GM19023 (cell line): ENCODE measurements at regions not wholly inside any gene's neighbourhood (a gene's known extent, or its start where the extent isn't known, plus 50 kb on each side); places are given as distances from the start of the nearest gene placed in this dataset.
"Not testable (repeated sequence)": the region's sequence is repeated elsewhere in the genome, so short reads cannot be mapped to it uniquely, and the experiment has no call there.

ENCODE experiments used
- ATAC-seq: cut with Tn5 transposase; IDR thresholded peaks from one replicate; pipeline ENCODE4 v1.9.1; 2021; ENCODE audit warnings: mild to moderate bottlenecking, moderate library complexity; ENCODE audit not compliant: unreplicated experiment

DNA sequence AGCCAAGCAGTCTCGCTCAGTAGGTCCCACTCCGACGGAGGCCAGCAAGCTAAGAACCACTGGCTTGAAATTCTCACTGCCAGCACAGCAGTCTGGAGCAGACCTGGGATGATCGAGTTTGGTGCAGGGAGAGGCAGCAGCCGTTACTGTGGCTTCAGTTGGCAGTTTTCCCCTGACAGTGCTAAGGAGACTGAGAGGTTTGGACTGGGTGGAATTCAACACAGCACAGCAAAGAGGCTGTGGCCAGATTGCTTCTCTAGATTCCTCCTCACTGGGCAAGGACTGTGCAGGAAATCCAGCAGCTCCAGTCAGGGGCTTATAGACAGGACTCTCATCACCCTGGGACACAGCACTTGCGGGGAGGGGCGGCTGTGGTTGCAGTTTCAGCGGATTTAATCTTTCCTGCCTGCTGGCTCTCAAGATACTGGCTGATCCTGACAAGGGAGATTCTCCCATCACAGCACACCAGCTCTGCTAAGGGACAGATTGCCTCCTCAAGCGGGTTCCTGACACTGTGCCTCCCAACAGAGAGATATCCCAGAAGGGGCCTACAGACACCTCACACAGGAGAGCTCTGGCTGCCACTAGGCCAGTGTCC lies 122.1 kb downstream of the YIPF5 start:
- no peak for ATAC-seq

DNA sequence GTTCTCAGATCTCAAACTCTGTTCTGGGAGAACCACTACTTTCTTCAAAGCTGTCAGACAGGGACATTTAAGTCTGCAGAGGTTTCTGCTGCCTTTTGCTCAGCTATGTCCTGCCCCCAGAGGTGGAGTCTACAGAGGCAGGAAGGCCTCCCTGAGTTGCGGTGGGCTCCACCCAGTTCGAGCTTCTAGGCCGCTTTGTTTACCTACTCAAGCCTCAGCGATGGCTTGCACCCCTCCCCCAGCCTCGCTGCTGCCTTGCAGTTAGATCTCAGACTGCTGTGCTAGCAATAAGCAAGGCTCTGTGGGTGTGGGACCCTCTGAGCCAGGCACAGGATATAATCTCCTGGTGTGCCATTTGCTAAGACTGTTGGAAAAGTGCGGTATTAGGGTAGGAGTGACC lies 115.1 kb downstream of the YIPF5 start:
- not testable (repeated sequence) for ATAC-seq

DNA sequence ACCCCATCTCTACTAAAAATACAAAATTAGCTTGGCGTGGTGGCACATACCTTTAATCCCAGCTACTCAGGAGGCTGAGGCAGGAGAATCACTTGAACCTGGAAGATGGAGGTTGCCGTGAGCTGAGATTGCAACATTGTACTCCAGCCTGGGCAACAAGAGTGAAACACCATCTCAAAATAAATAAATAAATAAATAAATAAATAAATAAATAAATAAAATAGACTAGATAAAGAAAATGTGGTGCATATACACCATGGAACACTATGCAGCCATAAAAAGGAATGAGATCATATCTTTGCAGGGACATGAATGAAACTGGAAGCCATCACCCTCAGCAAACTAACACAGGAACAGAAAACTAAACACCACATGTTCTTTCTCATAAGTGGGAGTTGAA lies 110.4 kb downstream of the YIPF5 start:
- not testable (repeated sequence) for ATAC-seq

DNA sequence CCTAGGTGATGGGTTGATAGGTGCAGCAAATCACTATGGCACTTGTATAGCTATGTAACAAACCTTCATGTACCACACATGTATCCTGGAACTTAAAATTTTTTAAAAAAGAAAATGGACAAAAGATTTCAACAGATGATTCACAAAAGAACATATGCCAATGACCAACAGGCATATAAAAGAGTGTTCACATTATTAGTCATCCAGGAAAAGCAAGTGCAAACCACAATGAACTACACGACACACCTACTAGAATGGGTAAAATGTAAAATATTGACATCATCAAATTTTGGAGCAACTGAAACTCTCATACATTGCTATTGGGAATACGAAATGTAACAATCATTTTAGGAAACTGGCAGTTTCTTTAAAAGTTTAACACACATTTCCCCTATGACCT lies 109.9 kb downstream of the YIPF5 start:
- no peak for ATAC-seq

DNA sequence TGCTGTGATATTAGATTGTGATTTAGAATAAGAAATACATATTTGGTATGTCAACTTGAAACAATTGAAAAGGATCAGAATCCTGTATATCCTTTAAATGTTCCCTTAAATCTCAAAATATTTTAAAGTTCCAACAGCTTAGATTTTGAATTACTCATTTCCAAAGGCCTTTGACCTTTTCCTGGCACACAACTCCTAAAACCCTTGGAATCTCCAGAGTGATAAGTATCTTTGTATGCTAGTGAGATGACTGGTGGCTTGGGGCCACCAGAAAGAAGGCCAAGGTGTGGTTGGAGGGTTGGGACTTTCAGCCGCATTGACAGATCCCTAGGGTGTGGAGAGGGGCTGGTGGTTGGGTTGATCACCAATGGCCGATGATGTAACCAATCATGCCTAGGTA lies 104.7 kb downstream of the YIPF5 start:
- ATAC-seq = no peak

DNA sequence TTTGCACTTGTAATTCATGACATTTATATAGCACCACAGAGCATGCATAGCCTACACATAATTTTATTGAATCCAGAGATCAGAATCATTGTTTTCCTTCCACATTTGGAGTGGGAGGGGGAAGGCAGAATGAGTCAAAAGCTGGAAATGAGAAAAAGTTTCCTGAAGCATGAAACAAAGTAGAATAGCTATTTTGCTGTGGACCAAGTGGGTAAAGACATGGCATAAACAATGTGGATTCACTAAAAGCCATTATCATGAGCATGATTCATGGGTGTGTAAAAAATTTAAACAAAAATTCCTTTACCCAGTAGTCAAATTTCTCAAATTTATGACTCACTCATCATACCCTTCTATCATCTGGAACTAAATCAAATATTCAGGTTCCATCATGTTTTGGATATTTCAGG lies 97.9 kb downstream of the YIPF5 start:
- ATAC-seq = no peak

DNA sequence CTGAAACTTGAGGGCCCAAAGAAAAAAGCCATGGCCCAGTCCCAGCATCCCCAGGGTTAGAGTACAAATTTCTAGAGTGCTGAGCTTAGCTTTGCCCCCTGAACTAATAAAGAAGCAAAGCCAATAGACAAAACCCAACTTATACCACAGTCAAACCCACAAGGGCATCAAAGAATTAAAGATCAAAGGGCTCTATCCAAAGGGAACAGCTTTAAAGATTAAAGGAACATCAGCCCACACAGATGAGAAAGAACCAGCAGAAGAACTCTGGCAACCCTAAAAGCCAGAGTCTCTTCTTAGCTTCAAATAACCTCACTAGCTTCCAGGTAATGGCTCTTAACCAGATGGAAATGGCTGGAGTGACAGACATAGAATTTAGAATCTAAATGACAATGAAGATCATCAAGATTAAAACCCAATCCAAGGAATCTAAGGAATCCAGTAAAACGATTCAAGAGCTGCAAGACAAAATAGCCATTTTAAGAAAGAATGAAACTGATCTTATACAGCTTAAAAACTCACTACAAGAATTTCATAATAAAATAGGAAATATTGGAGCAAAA lies 93.9 kb downstream of the YIPF5 start:
- ATAC-seq = no peak

DNA sequence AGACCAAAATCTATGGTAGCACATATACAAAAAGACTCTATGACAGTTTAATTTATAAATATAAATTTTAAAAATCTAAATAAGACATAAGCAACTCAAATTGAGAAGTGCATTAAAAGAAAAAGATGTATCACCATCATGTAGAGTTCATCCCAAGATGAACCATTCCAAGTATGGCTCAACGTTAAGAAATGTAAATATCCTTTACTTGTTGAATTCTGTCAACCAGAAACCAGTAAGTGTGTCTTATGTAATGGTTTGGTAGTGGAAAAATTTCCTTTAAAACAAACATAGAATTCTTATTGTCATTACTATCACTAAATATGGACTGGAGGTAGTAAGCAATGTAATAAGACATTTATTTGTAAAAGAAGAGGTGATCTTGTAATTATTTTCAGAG lies 87.3 kb downstream of the YIPF5 start:
- ATAC-seq = no peak

DNA sequence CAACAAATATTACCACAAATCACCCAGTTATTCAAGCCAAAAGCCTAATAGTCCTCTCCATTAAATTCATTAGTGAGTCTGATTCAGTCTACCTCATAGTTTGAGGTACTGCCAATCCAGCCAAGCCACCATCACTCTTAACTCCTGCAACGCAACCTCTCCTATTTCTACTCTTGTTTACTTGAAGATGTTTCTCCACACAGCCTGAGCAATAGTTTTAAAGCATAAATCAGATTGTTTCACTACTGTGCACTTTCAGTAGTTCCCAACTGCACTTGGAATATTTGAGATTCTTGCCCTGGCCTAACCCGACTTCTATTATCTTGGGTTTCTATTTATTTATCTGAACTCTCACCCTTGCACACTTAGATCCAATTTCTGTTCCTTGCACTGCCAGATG lies 85.5 kb downstream of the YIPF5 start:
- ATAC-seq = no peak

DNA sequence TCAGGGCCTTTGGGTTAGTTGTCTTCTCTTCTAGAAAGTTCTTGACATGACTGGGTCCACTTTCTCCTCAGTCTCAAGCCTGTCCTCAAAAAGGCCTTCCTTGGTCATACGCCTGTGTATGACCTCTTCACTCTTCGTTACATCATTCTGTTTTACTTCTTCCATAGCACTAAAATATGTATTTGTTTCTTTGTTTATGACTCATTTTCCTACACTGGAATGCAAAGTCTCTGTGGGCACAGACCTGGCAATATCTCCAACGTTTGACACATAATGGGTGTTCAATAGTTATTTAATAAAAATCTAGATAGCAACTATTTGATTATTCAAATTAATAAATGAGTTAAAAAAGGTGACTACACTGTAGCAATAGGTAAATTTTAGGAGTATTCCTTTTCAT lies 85.1 kb downstream of the YIPF5 start:
- no peak for ATAC-seq

DNA sequence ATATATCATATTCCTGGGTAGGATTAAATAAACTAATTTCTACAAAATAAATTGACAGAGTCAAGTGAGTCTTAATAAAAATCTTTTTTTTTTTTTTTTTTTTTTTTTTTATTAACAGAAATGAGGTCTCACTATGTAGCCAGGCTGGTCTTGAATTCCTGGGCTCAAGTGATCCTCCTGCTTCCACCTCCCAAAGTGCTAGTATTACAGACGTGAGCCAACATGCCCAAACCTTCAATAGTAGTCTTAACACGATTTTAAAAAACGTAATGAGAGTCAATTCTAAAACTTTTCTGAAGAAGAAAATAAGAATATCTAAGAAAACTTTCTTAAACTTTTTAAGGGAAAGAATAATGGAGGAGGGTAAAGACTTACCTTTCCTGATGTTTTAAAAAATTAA lies 84.2 kb downstream of the YIPF5 start:
- no peak for ATAC-seq

DNA sequence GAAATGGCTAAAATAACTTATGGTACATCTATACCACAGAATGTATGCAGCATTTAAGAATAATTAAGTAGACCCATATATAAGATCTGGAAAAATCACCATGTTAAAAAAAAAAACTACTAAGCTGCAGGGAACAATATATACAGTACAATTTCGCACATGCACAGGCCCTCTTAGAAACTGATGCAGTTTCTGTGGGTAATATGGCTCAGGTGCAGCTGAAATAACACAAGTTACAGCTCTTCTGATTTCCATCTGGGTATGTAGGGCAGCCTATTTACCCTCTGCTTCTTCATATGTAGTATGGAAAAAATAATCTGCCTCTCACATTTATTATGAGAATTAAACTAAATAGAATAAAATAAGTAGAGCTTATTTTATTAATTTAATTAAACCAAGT lies 82.9 kb downstream of the YIPF5 start:
- no peak for ATAC-seq

DNA sequence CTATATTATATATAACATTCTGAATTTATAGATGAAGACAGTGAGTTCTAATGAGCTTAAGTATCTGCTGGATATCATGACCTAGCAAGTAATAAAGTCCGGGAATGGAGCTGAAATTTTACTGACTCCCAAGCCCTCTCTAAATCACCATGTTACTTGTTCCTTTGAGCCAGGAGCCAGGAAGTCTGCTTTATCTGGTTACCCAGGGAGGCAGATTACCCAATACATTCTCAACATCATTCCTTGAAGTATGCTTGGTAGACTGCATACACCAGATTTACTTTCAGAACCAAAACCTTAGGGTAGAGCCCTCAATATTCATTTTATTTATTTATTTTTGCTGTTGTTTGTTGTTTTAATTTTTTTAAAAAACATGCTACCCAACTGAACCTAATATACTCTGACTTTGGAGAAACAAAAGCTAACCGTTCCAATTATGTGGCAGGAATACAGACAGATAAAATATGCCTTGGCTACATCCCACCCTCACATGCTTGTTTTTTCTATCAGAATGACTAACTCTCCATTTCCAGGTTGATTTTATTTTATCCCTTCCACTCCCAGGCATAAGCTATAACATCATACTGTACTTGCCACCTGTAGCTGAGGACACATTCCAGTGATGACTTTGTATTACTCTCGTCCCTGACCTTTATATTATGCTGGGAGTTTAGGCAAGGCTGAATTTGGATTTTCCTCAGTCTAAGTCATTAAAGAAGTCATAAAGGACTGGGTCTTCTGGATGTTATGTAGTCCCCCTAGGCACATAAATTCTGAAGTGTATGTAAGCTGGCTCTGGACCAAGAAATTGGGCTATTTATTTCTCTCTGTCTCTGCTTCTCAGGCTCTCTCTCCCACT lies 82.0 kb downstream of the YIPF5 start:
- ATAC-seq = no peak

DNA sequence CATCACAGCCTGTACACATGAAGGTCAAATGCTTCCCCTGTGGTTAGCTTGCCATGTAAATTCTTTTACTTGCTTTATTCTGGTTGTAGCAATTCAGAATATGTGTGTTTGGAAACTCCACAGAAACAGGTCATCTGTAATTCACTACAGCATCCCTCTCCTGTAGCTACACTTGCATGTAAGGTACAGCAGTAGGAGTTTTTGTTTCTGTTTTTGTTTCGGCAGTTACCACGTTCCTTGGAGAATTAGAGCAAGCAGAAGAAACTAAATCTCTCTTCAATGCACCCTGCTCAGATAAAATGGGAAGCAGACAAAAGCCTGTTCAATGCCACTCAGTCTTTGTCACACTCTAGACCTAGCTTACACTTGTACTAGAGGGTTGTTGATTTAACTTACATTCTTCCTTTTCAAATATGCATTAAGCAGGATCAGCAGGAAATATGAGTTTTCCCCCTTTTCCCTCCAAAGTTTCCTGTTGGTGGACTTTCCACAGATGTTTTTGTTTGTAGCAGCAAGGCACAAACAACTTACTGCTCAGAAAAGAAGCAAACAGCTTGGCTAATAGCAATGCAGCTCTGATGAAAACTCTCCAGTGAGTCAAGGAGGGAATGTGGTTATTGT lies 80.9 kb downstream of the YIPF5 start:
- peak; percentile 63 for ATAC-seq

DNA sequence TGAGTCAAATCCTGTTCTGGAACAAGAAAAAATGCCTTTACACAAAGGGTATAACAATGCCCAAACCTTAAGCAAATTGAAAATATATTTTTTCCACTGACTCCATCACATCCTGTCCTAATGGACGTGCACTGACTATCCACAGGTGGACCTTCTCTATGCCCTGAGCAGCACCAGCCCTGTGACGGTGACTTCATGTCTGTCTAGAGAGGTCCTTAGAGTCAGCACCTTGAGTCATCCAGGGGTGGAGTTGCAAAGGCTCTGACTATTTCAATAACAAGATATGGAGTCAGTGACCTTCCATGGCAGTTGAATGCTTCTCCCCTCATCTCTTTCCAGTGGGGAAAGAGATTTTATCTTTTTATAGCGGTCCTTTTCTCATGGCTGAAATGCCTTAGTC lies 78.0 kb downstream of the YIPF5 start:
- no peak for ATAC-seq

DNA sequence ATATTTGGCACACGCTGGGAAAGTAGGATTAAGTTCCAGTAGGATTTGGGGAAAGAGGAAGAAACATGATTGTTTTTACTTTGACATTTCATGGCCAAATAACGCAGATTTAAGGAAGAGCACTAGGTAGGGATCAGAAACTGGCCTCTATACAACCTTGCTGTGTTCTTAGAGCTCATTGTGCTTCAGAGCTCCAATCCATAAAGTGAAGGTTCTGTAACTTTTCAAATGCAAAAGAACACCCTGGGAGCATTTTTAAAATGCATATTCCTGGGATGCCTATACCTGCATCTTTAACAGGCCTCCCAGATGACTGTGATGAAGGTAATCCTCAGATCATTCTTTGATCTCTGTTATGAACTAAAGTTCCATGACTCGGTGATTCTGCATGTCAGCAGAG lies 77.1 kb downstream of the YIPF5 start:
- ATAC-seq = no peak

DNA sequence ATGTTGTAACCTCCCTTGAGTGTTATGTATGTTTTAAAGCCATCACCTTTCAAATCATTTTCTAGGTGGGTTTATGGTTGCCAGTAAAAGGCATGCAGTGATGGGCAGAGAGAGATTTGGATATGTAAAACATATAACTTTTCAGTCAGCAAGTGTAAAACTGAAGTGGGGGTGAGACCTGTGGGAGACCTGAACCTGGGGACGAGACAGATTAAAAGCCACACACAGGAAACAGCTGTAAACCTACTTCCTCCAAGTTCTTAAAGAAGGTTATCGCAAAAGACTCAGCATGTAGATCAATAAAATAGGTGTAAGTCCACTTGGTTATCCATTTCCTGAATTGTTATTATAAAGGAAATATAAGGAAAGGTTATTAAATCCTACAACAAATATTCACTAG lies 76.6 kb downstream of the YIPF5 start:
- ATAC-seq = no peak

DNA sequence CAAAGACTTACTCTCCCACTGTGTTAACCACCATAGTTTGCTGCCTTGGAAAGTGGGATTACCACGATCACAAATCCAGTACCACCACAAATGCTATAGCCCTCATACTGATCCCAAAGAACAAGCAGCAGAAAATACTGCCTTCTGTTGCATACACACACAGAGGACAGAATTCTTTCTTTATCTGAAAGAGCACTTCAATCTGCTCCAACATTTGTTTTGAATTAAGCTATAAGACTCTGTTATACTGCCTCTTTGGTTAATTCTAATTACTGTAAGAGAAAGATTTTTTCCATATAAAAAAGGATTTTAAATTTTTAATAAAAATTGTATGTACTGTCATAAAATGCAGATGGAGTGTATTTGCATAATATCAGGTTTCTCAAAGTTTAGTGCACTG lies 69.8 kb downstream of the YIPF5 start:
- ATAC-seq = no peak

DNA sequence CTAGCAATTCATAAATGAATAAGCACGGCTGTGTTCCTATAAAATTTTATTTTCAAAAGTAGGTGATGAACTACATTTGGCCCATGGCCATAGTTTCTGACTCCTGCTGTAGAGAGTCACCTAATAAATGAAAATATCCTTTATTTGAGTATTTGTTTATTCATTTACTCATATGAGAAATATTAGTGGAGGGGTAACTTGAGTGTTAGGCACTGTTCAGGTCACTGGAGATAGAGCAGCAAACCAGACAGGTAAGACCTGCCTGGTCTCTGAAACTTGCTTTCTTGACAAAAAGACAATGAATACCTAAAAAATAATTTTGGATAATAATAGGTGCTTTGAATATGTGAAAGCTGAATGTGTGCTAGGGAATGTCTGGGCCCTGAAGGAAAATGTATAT lies 68.8 kb downstream of the YIPF5 start:
- no peak for ATAC-seq

DNA sequence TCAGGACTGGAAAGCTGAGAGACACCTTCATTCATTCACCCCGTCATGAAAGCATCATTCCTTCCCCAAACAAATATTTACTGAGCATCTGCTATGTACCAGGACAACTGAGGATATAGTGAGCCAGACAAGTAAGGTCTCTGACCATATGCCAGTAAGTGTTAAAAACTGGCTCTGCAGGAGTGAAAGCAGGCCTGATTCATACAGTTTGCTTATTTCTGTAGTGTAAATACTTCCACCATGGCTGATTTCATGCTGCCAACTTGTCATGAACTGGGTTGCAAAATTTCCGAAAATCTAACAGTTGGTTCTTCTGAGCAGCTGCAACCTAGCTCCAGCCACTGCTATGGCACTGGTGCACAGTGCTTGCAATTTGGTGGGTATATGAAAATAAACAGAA lies 68.1 kb downstream of the YIPF5 start:
- ATAC-seq = no peak

DNA sequence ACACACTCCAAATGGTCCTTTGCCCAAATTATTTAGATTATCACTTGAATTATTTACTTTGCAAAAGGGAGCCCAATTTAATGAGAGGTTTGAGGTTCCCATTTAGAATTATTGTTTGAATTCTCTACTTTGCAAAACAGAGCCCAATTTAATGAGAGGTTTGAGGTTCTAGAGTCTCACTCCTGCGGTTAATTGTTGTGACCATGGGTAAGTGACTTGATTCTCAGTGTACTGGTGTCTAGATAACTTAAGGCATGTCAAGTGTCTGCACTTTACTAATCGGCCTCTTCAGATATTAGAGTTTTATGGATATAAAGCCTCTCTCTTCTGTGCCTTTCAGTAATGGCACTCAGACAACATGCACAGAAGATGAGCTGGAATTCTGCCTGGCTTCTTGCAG lies 67.5 kb downstream of the YIPF5 start:
- no peak for ATAC-seq
